ENCODE measurements at regions not wholly inside any gene's neighbourhood (a gene's known extent, or its start where the extent isn't known, plus 50 kb on each side); places are given as distances from the start of the nearest gene placed in this dataset.

DNA sequence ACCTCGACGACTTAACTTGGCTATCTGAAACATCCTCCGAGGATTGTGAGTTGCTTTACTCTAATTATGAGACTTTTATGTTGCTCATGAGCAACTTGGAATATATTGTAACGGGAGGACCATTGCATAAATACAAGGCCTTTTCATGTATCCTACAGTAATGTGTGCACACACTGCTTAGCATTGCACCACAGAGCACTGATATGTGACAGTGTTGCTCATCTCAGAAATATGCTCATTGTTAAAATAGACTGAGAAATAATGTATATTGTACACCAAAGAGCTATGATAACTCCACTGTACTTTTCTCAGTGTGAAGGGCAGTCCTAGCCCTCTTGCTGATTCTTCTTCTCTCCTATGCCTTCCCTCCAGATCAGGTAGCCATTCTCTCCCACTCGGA lies 102.8 kb upstream of the CDK13 start:
- no TSS peak for BruUV-seq (replicated peaks)
- POLR2A ChIA-PET, result no interaction called here

More for the DNA sequence above, 102.8 kb upstream of the CDK13 start:
- Histone ChIP-seq H3K9me3 (replicated peaks; ENCODE audit: control insufficient read depth, insufficient read depth, low read length) (no peaks in the 10 kb centered on the region), H3K9ac (replicated peaks; ENCODE audit: extremely low read depth, insufficient read depth, low read length) (no peak overlapping the region), H3K79me2 (ENCODE audit: control insufficient read depth, insufficient read depth, low read length) (no peaks in the 10 kb centered on the region), H3K9me1 (replicated peaks; ENCODE audit: control insufficient read depth, extremely low read depth, insufficient read depth, low read length) (no peaks in the 10 kb centered on the region), H3K36me3 (ENCODE audit: control insufficient read depth in 2 of 2, extremely low read depth in 1 of 2, insufficient read depth in 2 of 2, low read length in 2 of 2) (no peaks in the 10 kb centered on the region), H3K27ac (ENCODE audit: insufficient read depth, low read depth, low read length) (no peak overlapping the region), H2AFZ (ENCODE audit: low read depth, low read length) (no peak overlapping the region), H3K27me3 (ENCODE audit: control insufficient read depth in 2 of 2, insufficient read depth in 2 of 2, low read length in 2 of 2) (peaks cover 3 to 4% of the 10 kb centered on the region in 2 experiments), H3K4me3 (replicated peaks in 1 of 3; ENCODE audit: insufficient read depth in 1 of 3, low read depth in 1 of 3, low read length in 3 of 3) (no peak overlapping the region), H3K4me1 (ENCODE audit: control insufficient read depth, extremely low read depth, insufficient read depth, low read length) (no peaks in the 10 kb centered on the region), H3K4me2 (ENCODE audit: insufficient read depth, low read length) (no peak overlapping the region), H4K20me1 (replicated peaks; ENCODE audit: control insufficient read depth, extremely low read depth, insufficient read depth, low read length) (no peaks in the 10 kb centered on the region)
- intact Hi-C loops (cut with micrococcal nuclease) (no loop called here), dilution Hi-C loops (cut with MboI; ENCODE audit: extremely low pct_ligation_motif_present, low sequenced_read_pairs) (no loop called here)
- no peak for FAIRE-seq
- CTCF ChIA-PET, result interaction anchor here (1.5 kb wide), 1 partner anchor 9 kb away, joined by 3 read pairs; no protein-coding TSS in a partner anchor
- TF ChIP-seq POLR2A (IDR thresholded peaks at IDR 0.05; ENCODE audit: low read depth, low read length) (no peak), POLR2AphosphoS5 (IDR thresholded peaks at IDR 0.05; ENCODE audit: insufficient read depth, low read depth, low read length) (no peak), FOS (IDR thresholded peaks at IDR 0.05; ENCODE audit: borderline replicate concordance, insufficient read depth, low read length) (no peak), JUN (IDR thresholded peaks at IDR 0.05; ENCODE audit: borderline replicate concordance, insufficient read depth, insufficient read length, low read depth) (no peak), MYC (IDR thresholded peaks at IDR 0.05; ENCODE audit: low read depth, low read length) (no peak), EZH2 (IDR thresholded peaks at IDR 0.05; ENCODE audit: borderline replicate concordance, low read depth, low read length, severe bottlenecking) (no peak), GATA2 (IDR thresholded peaks at IDR 0.05; ENCODE audit: insufficient read depth, insufficient read length, low read depth, low read length) (no peak)
- TF ChIP-seq, protein P1, sequence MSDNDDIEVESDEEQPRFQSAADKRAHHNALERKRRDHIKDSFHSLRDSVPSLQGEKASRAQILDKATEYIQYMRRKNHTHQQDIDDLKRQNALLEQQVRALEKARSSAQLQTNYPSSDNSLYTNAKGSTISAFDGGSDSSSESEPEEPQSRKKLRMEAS (IDR thresholded peaks at IDR 0.05; ENCODE audit: insufficient read depth, insufficient read length), result no peak
- TF ChIP-seq, protein P2, sequence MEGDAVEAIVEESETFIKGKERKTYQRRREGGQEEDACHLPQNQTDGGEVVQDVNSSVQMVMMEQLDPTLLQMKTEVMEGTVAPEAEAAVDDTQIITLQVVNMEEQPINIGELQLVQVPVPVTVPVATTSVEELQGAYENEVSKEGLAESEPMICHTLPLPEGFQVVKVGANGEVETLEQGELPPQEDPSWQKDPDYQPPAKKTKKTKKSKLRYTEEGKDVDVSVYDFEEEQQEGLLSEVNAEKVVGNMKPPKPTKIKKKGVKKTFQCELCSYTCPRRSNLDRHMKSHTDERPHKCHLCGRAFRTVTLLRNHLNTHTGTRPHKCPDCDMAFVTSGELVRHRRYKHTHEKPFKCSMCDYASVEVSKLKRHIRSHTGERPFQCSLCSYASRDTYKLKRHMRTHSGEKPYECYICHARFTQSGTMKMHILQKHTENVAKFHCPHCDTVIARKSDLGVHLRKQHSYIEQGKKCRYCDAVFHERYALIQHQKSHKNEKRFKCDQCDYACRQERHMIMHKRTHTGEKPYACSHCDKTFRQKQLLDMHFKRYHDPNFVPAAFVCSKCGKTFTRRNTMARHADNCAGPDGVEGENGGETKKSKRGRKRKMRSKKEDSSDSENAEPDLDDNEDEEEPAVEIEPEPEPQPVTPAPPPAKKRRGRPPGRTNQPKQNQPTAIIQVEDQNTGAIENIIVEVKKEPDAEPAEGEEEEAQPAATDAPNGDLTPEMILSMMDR (IDR thresholded peaks at IDR 0.05; ENCODE audit: extremely low read depth in 1 of 2, insufficient read depth in 1 of 2, low read depth in 1 of 2, low read length in 2 of 2), result no peak
- no peak for DNase-seq (ENCODE audit: low read depth, low spot score)

Measured in endothelial cell of umbilical vein (primary cell).